Activated CD8-positive, alpha-beta T cell treated with anti-CD3 and anti-CD28 coated beads for 36 hours (primary cell): ENCODE measurements at regions not wholly inside any gene's neighbourhood (a gene's known extent, or its start where the extent isn't known, plus 50 kb on each side); places are given as distances from the start of the nearest gene placed in this dataset.

ENCODE experiments used
- ATAC-seq: fragments of 200-7000 bp; cut with Tn5 transposase; one replicate; pipeline ENCODE4 v1.10.0; 2021; ENCODE audit warnings: mild to moderate bottlenecking, moderate library complexity
- CTCF ChIA-PET: fragments of 350-600 bp; sonication (Branson Sonifier 250); formaldehyde crosslinking; loops from one replicate; lab custom pipeline; 2021; ENCODE audit warnings: antibody characterized with exemption; lab: Charles Lee
- POLR2A ChIA-PET: fragments of 350-600 bp; sonication (Branson Sonifier 250); formaldehyde crosslinking; loops from one replicate; lab custom pipeline; 2021; ENCODE audit warnings: antibody characterized with exemption; lab: Charles Lee
- DNase-seq: peaks from one replicate; pipeline ENCODE4 v3.0.0-alpha.2; 2020
- H3K27ac Mint-ChIP-seq: one replicate; pipeline ENCODE4 v1.8.0; 2021; ENCODE audit warnings: mild to moderate bottlenecking, mixed read lengths
- H3K27me3 Mint-ChIP-seq: one replicate; pipeline ENCODE4 v1.8.0; 2021; ENCODE audit warnings: mixed read lengths
- H3K36me3 Mint-ChIP-seq: one replicate; pipeline ENCODE4 v1.8.0; 2021; ENCODE audit warnings: low read depth, mixed read lengths
- H3K4me1 Mint-ChIP-seq: one replicate; pipeline ENCODE4 v1.8.0; 2021; ENCODE audit warnings: low read depth, mixed read lengths
- H3K4me3 Mint-ChIP-seq: one replicate; pipeline ENCODE4 v1.8.0; 2021; ENCODE audit warnings: mild to moderate bottlenecking, moderate library complexity, mixed read lengths
- H3K9me3 Mint-ChIP-seq: one replicate; pipeline ENCODE4 v1.8.0; 2021; ENCODE audit warnings: mixed read lengths
- CTCF ChIP-seq: fragments of 200-600 bp; IDR thresholded peaks from one replicate; pipeline ENCODE4 v1.8.0; 2022; ENCODE audit warnings: antibody characterized with exemption, mild to moderate bottlenecking
- intact Hi-C: fragments of 100-400 bp; cut with micrococcal nuclease; formaldehyde crosslinking; loops from one replicate; pipeline ENCODE4 v1.10.0; 2022

DNA sequence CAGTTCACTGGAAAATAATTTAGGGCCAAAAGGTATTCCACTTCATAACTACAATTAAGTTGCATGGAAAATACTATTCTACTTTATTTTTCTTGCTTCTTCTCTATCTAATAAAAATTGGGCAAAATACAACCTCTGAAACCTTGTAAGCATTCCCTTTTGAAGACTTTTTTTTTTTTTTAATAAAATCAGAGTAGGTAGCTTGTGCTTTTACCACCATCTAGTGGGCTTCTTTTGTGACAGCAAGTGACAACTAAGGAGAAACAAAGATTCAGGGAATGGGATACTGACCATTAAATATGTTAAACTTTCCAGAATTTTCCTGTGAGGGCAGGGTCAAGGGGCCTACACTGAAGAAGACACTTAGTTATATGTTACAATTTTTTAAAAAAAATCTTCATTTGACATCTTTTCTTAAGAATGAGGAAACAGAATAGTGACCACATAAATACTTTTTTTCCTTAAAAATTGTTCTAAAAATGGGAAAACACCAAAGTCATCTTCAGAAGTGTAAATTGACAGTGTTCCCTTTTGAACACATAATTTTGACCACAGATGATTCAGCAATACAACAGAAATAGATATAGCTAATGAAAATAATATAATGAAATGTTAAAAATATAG is 1183.2 kb upstream of the ACVR2A start:
- ATAC-seq (no peak), DNase-seq (no peak)
- no peak overlapping the region for H3K4me3 Mint-ChIP-seq
- peaks cover 4% of the 10 kb centered on the region for H3K9me3 Mint-ChIP-seq
- no peak overlapping the region for H3K27ac Mint-ChIP-seq
- H3K36me3 Mint-ChIP-seq: no peaks in the 10 kb centered on the region
- H3K27me3 Mint-ChIP-seq: no peaks in the 10 kb centered on the region
- no peaks in the 10 kb centered on the region for H3K4me1 Mint-ChIP-seq
- ChIA-PET POLR2A (no interaction called here), CTCF (no interaction called here)
- peak; percentile 38 for TF ChIP-seq CTCF
- intact Hi-C loops: no loop called here

DNA sequence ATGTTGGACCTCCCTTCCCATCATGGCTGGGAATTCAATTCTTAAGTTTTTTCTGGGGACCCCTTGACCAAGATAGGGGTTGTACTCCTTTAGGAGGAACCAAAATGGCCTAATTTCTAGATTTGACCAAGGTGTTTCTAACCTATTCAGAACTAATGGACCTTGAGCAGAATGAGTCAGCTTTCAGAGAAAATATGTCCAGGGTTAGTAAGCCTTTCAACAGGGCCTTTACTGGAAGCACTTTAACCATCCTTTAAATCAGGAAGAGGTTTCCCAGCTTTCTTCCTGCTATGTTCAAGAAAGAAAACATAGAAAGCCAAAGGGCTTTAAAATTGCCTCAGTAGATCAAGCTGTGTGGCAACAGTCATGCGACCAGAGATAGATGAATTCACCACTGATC is 1184.9 kb upstream of the ACVR2A start:
- no peak overlapping the region for H3K4me3 Mint-ChIP-seq
- intact Hi-C loops: no loop called here
- no peaks in the 10 kb centered on the region for H3K27me3 Mint-ChIP-seq
- ChIA-PET POLR2A (no interaction called here), CTCF (no interaction called here)
- no peak overlapping the region for H3K27ac Mint-ChIP-seq
- peaks cover 4% of the 10 kb centered on the region for H3K9me3 Mint-ChIP-seq
- TF ChIP-seq CTCF: no peak
- H3K4me1 Mint-ChIP-seq: no peaks in the 10 kb centered on the region
- DNase-seq: no peak
- ATAC-seq: no peak
- H3K36me3 Mint-ChIP-seq: no peaks in the 10 kb centered on the region

GRCh38 chr2:146652311-146652710 is 1192.5 kb upstream of the ACVR2A start:
- no peak for TF ChIP-seq CTCF
- Mint-ChIP-seq H3K4me1 (no peaks in the 10 kb centered on the region), H3K9me3 (peaks cover 4% of the 10 kb centered on the region), H3K27ac (no peak overlapping the region), H3K4me3 (no peak overlapping the region), H3K27me3 (no peaks in the 10 kb centered on the region), H3K36me3 (no peaks in the 10 kb centered on the region)
- DNase-seq (no peak), ATAC-seq (no peak)
- intact Hi-C loops: no loop called here
- CTCF ChIA-PET: no interaction called here
- POLR2A ChIA-PET: no interaction called here

- no peak overlapping the region for H3K4me3 Mint-ChIP-seq
- no peak for ATAC-seq
- CTCF ChIA-PET: no interaction called here
- H3K27ac Mint-ChIP-seq: no peak overlapping the region
- no peak for DNase-seq
- no peak for TF ChIP-seq CTCF
- H3K4me1 Mint-ChIP-seq: no peaks in the 10 kb centered on the region
- intact Hi-C loops: no loop called here
- POLR2A ChIA-PET: no interaction called here
- H3K9me3 Mint-ChIP-seq: no peaks in the 10 kb centered on the region
- no peaks in the 10 kb centered on the region for H3K27me3 Mint-ChIP-seq
- no peaks in the 10 kb centered on the region for H3K36me3 Mint-ChIP-seq
Observed at GRCh38 chr2:146651361-146651760, 1193.5 kb upstream of the ACVR2A start.

DNA sequence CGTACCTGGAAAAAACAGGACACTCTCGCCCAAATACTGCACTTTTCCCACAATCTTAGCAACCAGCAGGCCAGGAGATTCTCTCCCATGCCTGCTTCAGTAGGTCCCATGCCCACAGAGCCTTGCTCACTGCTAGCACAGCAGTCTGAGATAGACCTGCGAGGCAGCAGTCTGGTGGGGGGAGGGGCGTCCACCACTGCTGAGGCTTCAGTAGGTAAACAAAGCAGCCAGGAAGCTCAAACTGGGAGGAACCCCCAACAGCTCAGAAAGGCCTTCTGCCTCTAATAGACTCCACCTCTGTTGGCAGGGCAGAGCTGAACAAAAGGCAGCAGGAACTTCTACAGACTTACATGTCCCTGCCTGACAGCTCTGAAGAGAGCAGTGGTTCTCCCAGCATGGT is 1202.8 kb upstream of the ACVR2A start:
- H3K36me3 Mint-ChIP-seq: no peaks in the 10 kb centered on the region
- ATAC-seq: no peak
- ChIA-PET POLR2A (no interaction called here), CTCF (no interaction called here)
- no peak overlapping the region for H3K4me3 Mint-ChIP-seq
- no peaks in the 10 kb centered on the region for H3K4me1 Mint-ChIP-seq
- DNase-seq: no peak
- peaks cover 2% of the 10 kb centered on the region for H3K9me3 Mint-ChIP-seq
- no peaks in the 10 kb centered on the region for H3K27me3 Mint-ChIP-seq
- no peak overlapping the region for H3K27ac Mint-ChIP-seq
- TF ChIP-seq CTCF: no peak
- intact Hi-C loops: no loop called here
